ENCODE measurements at regions not wholly inside any gene's neighbourhood (a gene's known extent, or its start where the extent isn't known, plus 50 kb on each side); places are given as distances from the start of the nearest gene placed in this dataset.

DNA sequence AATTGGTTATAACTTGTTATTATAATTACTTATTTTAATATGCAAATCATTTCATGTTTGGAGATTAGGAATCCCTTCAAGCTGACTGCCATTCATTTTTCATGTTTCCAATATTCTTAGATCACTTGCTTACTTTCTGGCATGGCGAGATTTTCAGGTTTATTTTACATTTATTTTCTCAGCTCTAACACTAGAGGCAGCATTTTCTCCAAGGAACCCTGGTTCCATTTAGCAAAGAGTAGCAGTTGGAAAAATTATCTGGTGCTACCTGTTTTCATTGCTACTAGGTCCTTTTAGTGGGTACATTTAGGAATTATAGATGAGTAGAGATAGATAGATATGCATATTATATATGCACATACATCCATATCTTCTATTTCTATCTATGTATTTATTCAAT lies 90.9 kb upstream of the TRPC4 start:
- TF ChIP-seq, protein P1, sequence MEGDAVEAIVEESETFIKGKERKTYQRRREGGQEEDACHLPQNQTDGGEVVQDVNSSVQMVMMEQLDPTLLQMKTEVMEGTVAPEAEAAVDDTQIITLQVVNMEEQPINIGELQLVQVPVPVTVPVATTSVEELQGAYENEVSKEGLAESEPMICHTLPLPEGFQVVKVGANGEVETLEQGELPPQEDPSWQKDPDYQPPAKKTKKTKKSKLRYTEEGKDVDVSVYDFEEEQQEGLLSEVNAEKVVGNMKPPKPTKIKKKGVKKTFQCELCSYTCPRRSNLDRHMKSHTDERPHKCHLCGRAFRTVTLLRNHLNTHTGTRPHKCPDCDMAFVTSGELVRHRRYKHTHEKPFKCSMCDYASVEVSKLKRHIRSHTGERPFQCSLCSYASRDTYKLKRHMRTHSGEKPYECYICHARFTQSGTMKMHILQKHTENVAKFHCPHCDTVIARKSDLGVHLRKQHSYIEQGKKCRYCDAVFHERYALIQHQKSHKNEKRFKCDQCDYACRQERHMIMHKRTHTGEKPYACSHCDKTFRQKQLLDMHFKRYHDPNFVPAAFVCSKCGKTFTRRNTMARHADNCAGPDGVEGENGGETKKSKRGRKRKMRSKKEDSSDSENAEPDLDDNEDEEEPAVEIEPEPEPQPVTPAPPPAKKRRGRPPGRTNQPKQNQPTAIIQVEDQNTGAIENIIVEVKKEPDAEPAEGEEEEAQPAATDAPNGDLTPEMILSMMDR (IDR thresholded peaks at IDR 0.05), result no peak
- TF ChIP-seq POLR2A (IDR thresholded peaks at IDR 0.05), result no peak
